ENCODE measurements at regions not wholly inside any gene's neighbourhood (a gene's known extent, or its start where the extent isn't known, plus 50 kb on each side); places are given as distances from the start of the nearest gene placed in this dataset.

- Histone ChIP-seq H3T11ph (ENCODE audit: low read length) (no peak overlapping the region), H2BK20ac (ENCODE audit: low read depth, low read length, poor library complexity, severe bottlenecking) (no peak overlapping the region), H3K14ac (ENCODE audit: insufficient read depth, low read length) (no peak overlapping the region), H2AFZ (ENCODE audit: low read length) (no peak overlapping the region), H2BK5ac (ENCODE audit: insufficient read length, low read length) (no peak overlapping the region), H4K8ac (replicated peaks; ENCODE audit: insufficient read length, low read depth, low read length) (no peak overlapping the region), H3K4me2 (ENCODE audit: insufficient read depth, insufficient read length, low read length) (no peak overlapping the region), H4K20me1 (ENCODE audit: control insufficient read depth, insufficient read depth, insufficient read length) (no peaks in the 10 kb centered on the region), H3K56ac (ENCODE audit: insufficient read length, low read depth, low read length) (no peak overlapping the region), H3K9me3 (ENCODE audit: control insufficient read depth, low read depth, low read length) (no peaks in the 10 kb centered on the region), H2BK12ac (ENCODE audit: insufficient read length, low read depth, low read length) (no peak overlapping the region), H3K27me3 (ENCODE audit: insufficient read depth, low read length) (no peaks in the 10 kb centered on the region; the same call in 1 of the 2 replicates), H3K4ac (ENCODE audit: low read depth, low read length) (no peak overlapping the region), H3K79me1 (ENCODE audit: insufficient read depth, low read depth, low read length, poor library complexity, severe bottlenecking) (no peaks in the 10 kb centered on the region), H3K23ac (ENCODE audit: insufficient read length, low read depth, low read length) (no peak overlapping the region), H3K18ac (ENCODE audit: insufficient read length, low read depth, low read length) (no peak overlapping the region), H2AK5ac (ENCODE audit: insufficient read length, low read length) (no peak overlapping the region), H4K5ac (ENCODE audit: insufficient read length, low read depth, low read length) (no peak overlapping the region), H2BK120ac (ENCODE audit: low read depth, low read length, poor library complexity, severe bottlenecking) (no peak overlapping the region), H3K23me2 (ENCODE audit: insufficient read length, low read depth, low read length, poor library complexity, severe bottlenecking) (peaks cover 3% of the 10 kb centered on the region), H4K91ac (ENCODE audit: insufficient read length, low read depth, low read length) (no peak overlapping the region), H3K9ac (ENCODE audit: extremely low read depth, insufficient read length, low read length) (no peak overlapping the region), H3K79me2 (ENCODE audit: insufficient read depth, low read length) (no peaks in the 10 kb centered on the region), H3K4me1 (ENCODE audit: insufficient read depth, low read length) (0 out of 2 replicates have a peak, but pooled peaks cover 5% of the 10 kb centered on the region), H3K27ac (ENCODE audit: insufficient read length, low read depth, low read length) (no peak overlapping the region), H2BK15ac (ENCODE audit: low read depth, low read length) (no peak overlapping the region)
- WGBS (ENCODE audit: extremely low coverage, insufficient read length, low lambda C conversion rate): no CpG with 5 or more reads among the region's 7 CpGs
- Mint-ChIP-seq H3K36me3 (ENCODE audit: insufficient read depth in 1 of 3, low read depth in 3 of 3) (peaks cover 0 to 13% (median 3%) of the 10 kb centered on the region in 3 experiments; a peak in 3 of 7 replicates), H3K9me3 (peaks cover 3 to 13% of the 10 kb centered on the region in 2 experiments; a peak in 3 of 5 replicates), H3K27ac (peak overlapping the region in 2 of 3 experiments; percentile 37 to 76; a peak in 3 of 7 replicates), H3K4me1 (peaks cover 9 to 10% of the 10 kb centered on the region in 2 experiments), H3K27me3 (ENCODE audit: low read depth) (no peaks in the 10 kb centered on the region; the same call in 1 of the 2 replicates), H3K4me3 (no peak overlapping the region)
- TF ChIP-seq CTCF (conservative IDR thresholded peaks at IDR 0.05): no peak
- DNase-seq: peak; percentile 47
Measured at GRCh38 chr7:22066522-22066921, 120.8 kb upstream of the CDCA7L start.

Data from H9 (cell line).